ENCODE measurements at regions not wholly inside any gene's neighbourhood (a gene's known extent, or its start where the extent isn't known, plus 50 kb on each side); places are given as distances from the start of the nearest gene placed in this dataset.

DNA sequence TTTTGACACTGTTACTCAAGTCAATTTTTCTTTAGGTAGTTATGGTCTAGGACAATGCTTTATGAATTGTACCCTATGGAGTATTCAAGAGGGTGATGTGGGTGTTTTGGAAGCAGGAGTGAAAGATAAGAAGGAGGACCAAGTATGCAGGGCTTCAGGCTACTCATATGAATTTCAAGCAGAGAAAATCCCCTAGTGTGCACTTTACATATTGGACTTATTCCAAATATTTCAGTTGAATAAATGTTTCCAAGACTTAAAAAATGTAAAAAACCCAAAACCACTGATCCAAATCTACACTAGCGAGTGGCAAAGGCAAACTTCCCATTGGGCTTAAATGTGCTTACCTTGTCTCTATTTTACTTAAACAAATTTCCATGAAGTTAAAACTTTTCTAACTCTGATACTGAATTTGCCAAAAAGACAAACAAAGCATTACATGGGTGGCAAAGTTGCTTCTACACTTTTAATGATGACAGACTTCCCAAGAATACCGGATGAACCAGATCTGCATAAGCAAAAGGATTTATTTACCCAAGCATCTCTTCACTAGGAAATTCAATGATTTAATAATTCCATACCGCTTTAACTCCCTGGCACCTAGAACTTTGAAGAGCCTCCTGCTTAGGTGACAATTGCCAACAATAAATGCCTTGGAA, 1233.5 kb upstream of the NXPH2 start:
- DNase-seq (ENCODE audit: extremely low read depth in 1 of 4, low spot score in 3 of 4) (no peak), FAIRE-seq (no peak), ATAC-seq (no peak)
- no peak for TF ChIP-seq MAFG (tag; conservative IDR thresholded peaks at IDR 0.05)
- TF ChIP-seq RFX1 (IDR thresholded peaks at IDR 0.05), result no peak
- TF ChIP-seq, protein P1, sequence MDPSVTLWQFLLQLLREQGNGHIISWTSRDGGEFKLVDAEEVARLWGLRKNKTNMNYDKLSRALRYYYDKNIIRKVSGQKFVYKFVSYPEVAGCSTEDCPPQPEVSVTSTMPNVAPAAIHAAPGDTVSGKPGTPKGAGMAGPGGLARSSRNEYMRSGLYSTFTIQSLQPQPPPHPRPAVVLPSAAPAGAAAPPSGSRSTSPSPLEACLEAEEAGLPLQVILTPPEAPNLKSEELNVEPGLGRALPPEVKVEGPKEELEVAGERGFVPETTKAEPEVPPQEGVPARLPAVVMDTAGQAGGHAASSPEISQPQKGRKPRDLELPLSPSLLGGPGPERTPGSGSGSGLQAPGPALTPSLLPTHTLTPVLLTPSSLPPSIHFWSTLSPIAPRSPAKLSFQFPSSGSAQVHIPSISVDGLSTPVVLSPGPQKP (CRISPR knock-in tag; IDR thresholded peaks at IDR 0.05), result no peak
- no peak for TF ChIP-seq NR1H2 (CRISPR knock-in tag; IDR thresholded peaks at IDR 0.05)
- no peak for TF ChIP-seq NCOA2 (IDR thresholded peaks at IDR 0.05; ENCODE audit: partially characterized antibody in 2 of 2)
- TF ChIP-seq, protein P2, sequence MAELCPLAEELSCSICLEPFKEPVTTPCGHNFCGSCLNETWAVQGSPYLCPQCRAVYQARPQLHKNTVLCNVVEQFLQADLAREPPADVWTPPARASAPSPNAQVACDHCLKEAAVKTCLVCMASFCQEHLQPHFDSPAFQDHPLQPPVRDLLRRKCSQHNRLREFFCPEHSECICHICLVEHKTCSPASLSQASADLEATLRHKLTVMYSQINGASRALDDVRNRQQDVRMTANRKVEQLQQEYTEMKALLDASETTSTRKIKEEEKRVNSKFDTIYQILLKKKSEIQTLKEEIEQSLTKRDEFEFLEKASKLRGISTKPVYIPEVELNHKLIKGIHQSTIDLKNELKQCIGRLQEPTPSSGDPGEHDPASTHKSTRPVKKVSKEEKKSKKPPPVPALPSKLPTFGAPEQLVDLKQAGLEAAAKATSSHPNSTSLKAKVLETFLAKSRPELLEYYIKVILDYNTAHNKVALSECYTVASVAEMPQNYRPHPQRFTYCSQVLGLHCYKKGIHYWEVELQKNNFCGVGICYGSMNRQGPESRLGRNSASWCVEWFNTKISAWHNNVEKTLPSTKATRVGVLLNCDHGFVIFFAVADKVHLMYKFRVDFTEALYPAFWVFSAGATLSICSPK (IDR thresholded peaks at IDR 0.05; ENCODE audit: borderline replicate concordance), result no peak
- TF ChIP-seq, protein P3, sequence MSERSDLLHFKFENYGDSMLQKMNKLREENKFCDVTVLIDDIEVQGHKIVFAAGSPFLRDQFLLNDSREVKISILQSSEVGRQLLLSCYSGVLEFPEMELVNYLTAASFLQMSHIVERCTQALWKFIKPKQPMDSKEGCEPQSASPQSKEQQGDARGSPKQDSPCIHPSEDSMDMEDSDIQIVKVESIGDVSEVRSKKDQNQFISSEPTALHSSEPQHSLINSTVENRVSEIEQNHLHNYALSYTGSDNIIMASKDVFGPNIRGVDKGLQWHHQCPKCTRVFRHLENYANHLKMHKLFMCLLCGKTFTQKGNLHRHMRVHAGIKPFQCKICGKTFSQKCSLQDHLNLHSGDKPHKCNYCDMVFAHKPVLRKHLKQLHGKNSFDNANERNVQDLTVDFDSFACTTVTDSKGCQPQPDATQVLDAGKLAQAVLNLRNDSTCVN (CRISPR knock-in tag; IDR thresholded peaks at IDR 0.05), result no peak
- TF ChIP-seq ZSCAN32 (CRISPR knock-in tag; IDR thresholded peaks at IDR 0.05), result no peak
- TF ChIP-seq FOXK1 (CRISPR knock-in tag; IDR thresholded peaks at IDR 0.05; ENCODE audit: borderline replicate concordance), result no peak
- TF ChIP-seq, protein P4, sequence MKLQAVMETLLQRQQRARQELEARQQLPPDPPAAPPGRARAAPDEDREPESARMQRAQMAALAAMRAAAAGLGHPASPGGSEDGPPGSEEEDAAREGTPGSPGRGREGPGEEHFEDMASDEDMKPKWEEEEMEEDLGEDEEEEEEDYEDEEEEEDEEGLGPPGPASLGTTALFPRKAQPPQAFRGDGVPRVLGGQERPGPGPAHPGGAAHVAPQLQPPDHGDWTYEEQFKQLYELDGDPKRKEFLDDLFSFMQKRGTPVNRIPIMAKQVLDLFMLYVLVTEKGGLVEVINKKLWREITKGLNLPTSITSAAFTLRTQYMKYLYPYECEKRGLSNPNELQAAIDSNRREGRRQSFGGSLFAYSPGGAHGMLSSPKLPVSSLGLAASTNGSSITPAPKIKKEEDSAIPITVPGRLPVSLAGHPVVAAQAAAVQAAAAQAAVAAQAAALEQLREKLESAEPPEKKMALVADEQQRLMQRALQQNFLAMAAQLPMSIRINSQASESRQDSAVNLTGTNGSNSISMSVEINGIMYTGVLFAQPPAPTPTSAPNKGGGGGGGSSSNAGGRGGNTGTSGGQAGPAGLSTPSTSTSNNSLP (IDR thresholded peaks at IDR 0.05; ENCODE audit: borderline replicate concordance, low read depth, low read length), result no peak
- Histone ChIP-seq H2AFZ (ENCODE audit: low read depth, low read length) (no peak overlapping the region), H3K4me1 (replicated peaks in 1 of 2; ENCODE audit: control insufficient read depth in 2 of 2, insufficient read depth in 2 of 2, low read length in 2 of 2) (no peaks in the 10 kb centered on the region), H3K4me2 (ENCODE audit: insufficient read depth, low read length) (no peak overlapping the region), H3K4me3 (no peak overlapping the region), H3K9ac (ENCODE audit: insufficient read depth in 1 of 2, low read depth in 2 of 2, low read length in 2 of 2) (no peak overlapping the region), H3K27me3 (ENCODE audit: control insufficient read depth in 2 of 2, insufficient read depth in 2 of 2, low read length in 2 of 2) (no peaks in the 10 kb centered on the region), H3K9me3 (replicated peaks; ENCODE audit: control insufficient read depth, insufficient read depth, low read depth, low read length) (no peaks in the 10 kb centered on the region), H3K79me2 (ENCODE audit: control insufficient read depth, insufficient read depth, low read length) (no peaks in the 10 kb centered on the region), H4K20me1 (replicated peaks; ENCODE audit: control insufficient read depth, insufficient read depth, low read length) (no peaks in the 10 kb centered on the region), H3K9me1 (ENCODE audit: control insufficient read depth, insufficient read depth, low read length) (no peaks in the 10 kb centered on the region), H3K36me3 (ENCODE audit: control insufficient read depth, insufficient read depth, low read length) (no peaks in the 10 kb centered on the region), H3K27ac (ENCODE audit: extremely low read depth, low read depth, low read length) (no peak overlapping the region)
- 2% methylated on average over 3 of the region's 3 CpGs for WGBS (ENCODE audit: insufficient coverage, low coverage, missing lambda C conversion rate)
- ChIA-PET POLR2A (no interaction called here), CTCF (ENCODE audit: low intra/inter-chr PET ratio) (no interaction called here)
- in situ Hi-C loops (cut with MboI), result no loop called here
- BruUV-seq (replicated peaks), result no TSS peak
- intact Hi-C loops (cut with micrococcal nuclease), result no loop called here
